Right atrium auricular region (tissue), 2 donors: ENCODE measurements at regions not wholly inside any gene's neighbourhood (a gene's known extent, or its start where the extent isn't known, plus 50 kb on each side); places are given as distances from the start of the nearest gene placed in this dataset.
"Not testable (repeated sequence)": the region's sequence is repeated elsewhere in the genome, so short reads cannot be mapped to it uniquely, and the experiment has no call there.

Source experiments
- DNase-seq: peaks from one replicate; pipeline ENCODE4 v3.0.0-alpha.2; 2019; ENCODE audit warnings: low spot score
- H3K27ac ChIP-seq, 2 donors: fragments of 200-600 bp; sonication (generic); 1 replicate in 1 of 2; 2 replicates in 1 of 2; pipeline ENCODE4 v1.5.1; 2016 to 2019
- H3K27me3 ChIP-seq, 2 donors: fragments of 200-600 bp; sonication (generic); one replicate each; pipeline versions ENCODE4 v1.5.1 to v1.6.0; 2017 to 2019
- H3K36me3 ChIP-seq: fragments of 200-600 bp; sonication (generic); one replicate; pipeline ENCODE4 v1.5.1; 2016
- H3K4me1 ChIP-seq, 2 donors: fragments of 200-600 bp; sonication (generic); one replicate each; pipeline versions ENCODE4 v1.5.1 to v1.6.0; 2017 to 2019
- H3K4me3 ChIP-seq, 2 donors: fragments of 200-600 bp; sonication (generic); 1 replicate in 1 of 2; 2 replicates in 1 of 2; pipeline ENCODE4 v1.5.1; 2017 to 2019; ENCODE audit warnings: mild to moderate bottlenecking in 1 of 2, moderate library complexity in 1 of 2
- H3K9me3 ChIP-seq, 2 donors: fragments of 200-600 bp; sonication (generic); one replicate each; pipeline ENCODE4 v1.5.1; 2019

GRCh38 chr7:65193334-65194058, 180.2 kb upstream of the ZNF92 start:
- H3K9me3 ChIP-seq, DNase-seq, H3K36me3 ChIP-seq, H3K27me3 ChIP-seq, H3K27ac ChIP-seq, H3K4me1 ChIP-seq, H3K4me3 ChIP-seq: not testable (repeated sequence)

- not testable (repeated sequence) for H3K27ac ChIP-seq, H3K4me1 ChIP-seq, H3K9me3 ChIP-seq, H3K27me3 ChIP-seq, H3K4me3 ChIP-seq, DNase-seq, H3K36me3 ChIP-seq
These were observed 170.6 kb upstream of the ERV3-1 start for GRCh38 chr7:65177041-65177440.

- H3K9me3 ChIP-seq, H3K27ac ChIP-seq, H3K36me3 ChIP-seq, H3K4me3 ChIP-seq, H3K27me3 ChIP-seq, DNase-seq, H3K4me1 ChIP-seq: not testable (repeated sequence)
These were observed 143.6 kb upstream of the ERV3-1 start for GRCh38 chr7:65150105-65150504.

- H3K36me3 ChIP-seq, H3K9me3 ChIP-seq, H3K4me1 ChIP-seq, DNase-seq, H3K27me3 ChIP-seq, H3K4me3 ChIP-seq, H3K27ac ChIP-seq: not testable (repeated sequence)
These were observed 139.8 kb upstream of the ERV3-1 start for GRCh38 chr7:65146118-65146914.

- not testable (repeated sequence) for H3K9me3 ChIP-seq, H3K36me3 ChIP-seq, H3K4me3 ChIP-seq, H3K27ac ChIP-seq, DNase-seq, H3K27me3 ChIP-seq, H3K4me1 ChIP-seq
These were observed 139.2 kb upstream of the ERV3-1 start for GRCh38 chr7:65145710-65146109.

GRCh38 chr7:65145008-65145407, 138.5 kb upstream of the ERV3-1 start:
- not testable (repeated sequence) for DNase-seq, H3K4me3 ChIP-seq, H3K9me3 ChIP-seq, H3K36me3 ChIP-seq, H3K27ac ChIP-seq, H3K4me1 ChIP-seq, H3K27me3 ChIP-seq

- not testable (repeated sequence) for H3K27me3 ChIP-seq, H3K9me3 ChIP-seq, H3K4me3 ChIP-seq, DNase-seq, H3K27ac ChIP-seq, H3K4me1 ChIP-seq, H3K36me3 ChIP-seq
These were observed 138.1 kb upstream of the ERV3-1 start for GRCh38 chr7:65144557-65144956.

- not testable (repeated sequence) for DNase-seq, H3K4me1 ChIP-seq, H3K36me3 ChIP-seq, H3K27ac ChIP-seq, H3K27me3 ChIP-seq, H3K9me3 ChIP-seq, H3K4me3 ChIP-seq
These were observed 137.6 kb upstream of the ERV3-1 start for GRCh38 chr7:65144119-65144518.

- H3K4me3 ChIP-seq, DNase-seq, H3K27ac ChIP-seq, H3K9me3 ChIP-seq, H3K27me3 ChIP-seq, H3K4me1 ChIP-seq, H3K36me3 ChIP-seq: not testable (repeated sequence)
These were observed 135.4 kb upstream of the ERV3-1 start for GRCh38 chr7:65141894-65142293.

GRCh38 chr7:65141405-65141778, 134.9 kb upstream of the ERV3-1 start:
- not testable (repeated sequence) for H3K9me3 ChIP-seq, H3K27me3 ChIP-seq, H3K4me1 ChIP-seq, H3K36me3 ChIP-seq, H3K27ac ChIP-seq, DNase-seq
- peak overlapping the region in 1 of 2 donors; percentile 55 for H3K4me3 ChIP-seq

- H3K27me3 ChIP-seq, H3K9me3 ChIP-seq, H3K36me3 ChIP-seq, DNase-seq, H3K4me1 ChIP-seq, H3K27ac ChIP-seq: not testable (repeated sequence)
- H3K4me3 ChIP-seq = peak overlapping the region in 1 of 2 donors; percentile 55
These were observed 134.3 kb upstream of the ERV3-1 start for GRCh38 chr7:65140543-65141404.

- H3K4me1 ChIP-seq, H3K9me3 ChIP-seq, DNase-seq, H3K4me3 ChIP-seq, H3K27ac ChIP-seq, H3K36me3 ChIP-seq, H3K27me3 ChIP-seq: not testable (repeated sequence)
These were observed 130.4 kb upstream of the ERV3-1 start for GRCh38 chr7:65136850-65137249.

- not testable (repeated sequence) for H3K27ac ChIP-seq, H3K4me3 ChIP-seq, H3K4me1 ChIP-seq, H3K9me3 ChIP-seq, H3K36me3 ChIP-seq, DNase-seq, H3K27me3 ChIP-seq
These were observed 126.6 kb upstream of the ERV3-1 start for GRCh38 chr7:65133087-65133486.

GRCh38 chr7:65132256-65132655, 125.8 kb upstream of the ERV3-1 start:
- H3K4me3 ChIP-seq, H3K4me1 ChIP-seq, H3K36me3 ChIP-seq, H3K9me3 ChIP-seq, H3K27ac ChIP-seq, H3K27me3 ChIP-seq, DNase-seq: not testable (repeated sequence)

GRCh38 chr7:65127364-65127763, 120.9 kb upstream of the ERV3-1 start:
- not testable (repeated sequence) for DNase-seq, H3K9me3 ChIP-seq

More at GRCh38 chr7:65127364-65127763, 120.9 kb upstream of the ERV3-1 start:
- not testable (repeated sequence) for H3K4me1 ChIP-seq, H3K36me3 ChIP-seq, H3K27me3 ChIP-seq, H3K4me3 ChIP-seq, H3K27ac ChIP-seq
